ENCODE measurements at regions not wholly inside any gene's neighbourhood (a gene's known extent, or its start where the extent isn't known, plus 50 kb on each side); places are given as distances from the start of the nearest gene placed in this dataset.

- ATAC-seq = no peak
- TF ChIP-seq CTCF (IDR thresholded peaks at IDR 0.05) = no peak
- no peak for TF ChIP-seq SIN3A (IDR thresholded peaks at IDR 0.05; ENCODE audit: borderline replicate concordance, insufficient read depth, low read depth, low read length)
- no peak for TF ChIP-seq POLR2AphosphoS5 (IDR thresholded peaks at IDR 0.05; ENCODE audit: low read depth, low read length)
- TF ChIP-seq TCF7L2 (IDR thresholded peaks at IDR 0.05; ENCODE audit: low read depth, low read length) = no peak
- no peak for TF ChIP-seq REST (IDR thresholded peaks at IDR 0.05; ENCODE audit: insufficient read depth in 1 of 2, low read depth in 2 of 2, low read length in 1 of 2)
- no peak overlapping the region for H3K27ac ChIP-seq (ENCODE audit: low read length)
- H3K4me1 ChIP-seq (ENCODE audit: control insufficient read depth, insufficient read depth, low read length) = no peaks in the 10 kb centered on the region
- H3K36me3 ChIP-seq (ENCODE audit: control insufficient read depth, insufficient read depth, low read length) = no peaks in the 10 kb centered on the region
- no TSS peak for BruUV-seq (replicated peaks)
- POLR2A ChIA-PET = no interaction called here
- in situ Hi-C loops (cut with HindIII; ENCODE audit: low pct_unique_long_range_greater_than_20kb, low sequenced_read_pairs) (no loop called here), intact Hi-C loops (cut with micrococcal nuclease; ENCODE audit: unreplicated experiment) (no loop called here)
- no peak for DNase-seq (ENCODE audit: low read depth, low spot score)
- H3K9me3 ChIP-seq (ENCODE audit: control insufficient read depth, insufficient read depth, low read depth, low read length) = no peaks in the 10 kb centered on the region
- CTCF ChIA-PET = no interaction called here
- H3K27me3 ChIP-seq (ENCODE audit: control insufficient read depth, insufficient read depth, low read length) = no peaks in the 10 kb centered on the region
- no peak overlapping the region for H3K4me3 ChIP-seq (ENCODE audit: low read depth in 2 of 2, low read length in 2 of 2)
Measured at GRCh38 chr13:87536499-87536898, 134.7 kb upstream of the SLITRK5 start.

GRCh38 chr13:87536899-87537298, 134.3 kb upstream of the SLITRK5 start:
- no TSS peak for BruUV-seq (replicated peaks)
- CTCF ChIA-PET = no interaction called here

More at GRCh38 chr13:87536899-87537298, 134.3 kb upstream of the SLITRK5 start:
- ATAC-seq = no peak
- POLR2A ChIA-PET = no interaction called here
- no peaks in the 10 kb centered on the region for H3K4me1 ChIP-seq (ENCODE audit: control insufficient read depth, insufficient read depth, low read length)
- no peak for DNase-seq (ENCODE audit: low read depth, low spot score)
- H3K27ac ChIP-seq (ENCODE audit: low read length) = no peak overlapping the region
- in situ Hi-C loops (cut with HindIII; ENCODE audit: low pct_unique_long_range_greater_than_20kb, low sequenced_read_pairs) = no loop called here
- no peaks in the 10 kb centered on the region for H3K9me3 ChIP-seq (ENCODE audit: control insufficient read depth, insufficient read depth, low read depth, low read length)
- no peaks in the 10 kb centered on the region for H3K36me3 ChIP-seq (ENCODE audit: control insufficient read depth, insufficient read depth, low read length)
- no peaks in the 10 kb centered on the region for H3K27me3 ChIP-seq (ENCODE audit: control insufficient read depth, insufficient read depth, low read length)
- intact Hi-C loops (cut with micrococcal nuclease; ENCODE audit: unreplicated experiment) = no loop called here
- H3K4me3 ChIP-seq (ENCODE audit: low read depth in 2 of 2, low read length in 2 of 2) = no peak overlapping the region
- TF ChIP-seq SIN3A (IDR thresholded peaks at IDR 0.05; ENCODE audit: borderline replicate concordance, insufficient read depth, low read depth, low read length) = no peak
- no peak for TF ChIP-seq TCF7L2 (IDR thresholded peaks at IDR 0.05; ENCODE audit: low read depth, low read length)
- TF ChIP-seq REST (IDR thresholded peaks at IDR 0.05; ENCODE audit: insufficient read depth in 1 of 2, low read depth in 2 of 2, low read length in 1 of 2) = no peak
- TF ChIP-seq CTCF (IDR thresholded peaks at IDR 0.05) = no peak
- TF ChIP-seq POLR2AphosphoS5 (IDR thresholded peaks at IDR 0.05; ENCODE audit: low read depth, low read length) = no peak
